ENCODE measurements at regions not wholly inside any gene's neighbourhood (a gene's known extent, or its start where the extent isn't known, plus 50 kb on each side); places are given as distances from the start of the nearest gene placed in this dataset.
"Not testable (repeated sequence)": the region's sequence is repeated elsewhere in the genome, so short reads cannot be mapped to it uniquely, and the experiment has no call there.

- DNase-seq, result no peak
- ChIA-PET CTCF (no interaction called here), POLR2A (no interaction called here)
- no peak overlapping the region for H3K27ac ChIP-seq (ENCODE audit: insufficient read depth in 1 of 2, low read depth in 1 of 2, low read length in 2 of 2, poor library complexity in 1 of 2, severe bottlenecking in 2 of 2)
- no peaks in the 10 kb centered on the region for H3K36me3 ChIP-seq (ENCODE audit: control insufficient read depth in 4 of 4, insufficient read depth in 4 of 4, low read length in 3 of 4)
- no peaks in the 10 kb centered on the region for H3K4me1 ChIP-seq (ENCODE audit: control extremely low read depth in 1 of 4, control insufficient read depth in 4 of 4, insufficient read depth in 4 of 4, low read length in 3 of 4)
- H3K27me3 ChIP-seq (replicated peaks in 2 of 5; ENCODE audit: control insufficient read depth in 4 of 5, insufficient read depth in 5 of 5, low read length in 4 of 5), result no peaks in the 10 kb centered on the region
- WGBS (ENCODE audit: insufficient coverage), result 100% methylated on average over 2 of the region's 3 CpGs
- H3K4me3 ChIP-seq (ENCODE audit: control insufficient read depth in 1 of 7, extremely low read depth in 1 of 7, insufficient read depth in 4 of 7, low read depth in 2 of 7, low read length in 6 of 7), result no peak overlapping the region
- no peaks in the 10 kb centered on the region for H3K9me3 ChIP-seq (ENCODE audit: control extremely low read depth in 1 of 5, control insufficient read depth in 4 of 5, insufficient read depth in 2 of 5, low read depth in 1 of 5, low read length in 4 of 5)
Measured at GRCh38 chr11:87803748-87804147, 371.5 kb downstream of the RAB38 start.

- 97% methylated on average over 3 of the region's 7 CpGs for WGBS (ENCODE audit: insufficient coverage)
- POLR2A ChIA-PET, result not testable (repeated sequence)
Measured at GRCh38 chr11:87784862-87785261, 390.4 kb downstream of the RAB38 start.

DNA sequence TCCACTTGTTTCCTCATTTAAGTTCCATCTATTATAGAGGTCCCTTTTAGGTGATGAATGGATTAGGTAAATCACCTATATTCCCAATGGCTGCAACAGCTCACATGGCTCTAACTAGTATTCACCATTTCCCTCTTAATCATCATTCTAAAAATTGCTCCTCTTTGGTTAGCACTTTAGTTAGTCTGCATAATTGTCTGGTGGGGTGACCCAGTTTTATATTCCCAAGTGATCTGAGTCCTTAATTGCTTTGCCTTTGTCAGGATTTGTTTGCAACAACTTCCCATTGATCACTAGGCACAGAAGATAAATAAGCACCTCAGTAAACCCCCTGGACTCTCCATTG is 395.2 kb downstream of the RAB38 start:
- no peaks in the 10 kb centered on the region for H3K36me3 ChIP-seq (ENCODE audit: control insufficient read depth in 4 of 4, insufficient read depth in 4 of 4, low read length in 3 of 4)
- no peak overlapping the region for H3K27ac ChIP-seq (ENCODE audit: insufficient read depth in 1 of 2, low read depth in 1 of 2, low read length in 2 of 2, poor library complexity in 1 of 2, severe bottlenecking in 2 of 2)
- ChIA-PET CTCF (interaction anchor here (0.5 kb wide), 1 partner anchor 1020 kb away, joined by 3 read pairs; no protein-coding TSS in a partner anchor), POLR2A (no interaction called here)
- H3K4me1 ChIP-seq (ENCODE audit: control extremely low read depth in 1 of 4, control insufficient read depth in 4 of 4, insufficient read depth in 4 of 4, low read length in 3 of 4), result no peaks in the 10 kb centered on the region
- no peaks in the 10 kb centered on the region for H3K9me3 ChIP-seq (ENCODE audit: control extremely low read depth in 1 of 5, control insufficient read depth in 4 of 5, insufficient read depth in 2 of 5, low read depth in 1 of 5, low read length in 4 of 5)
- no peak overlapping the region for H3K4me3 ChIP-seq (ENCODE audit: control insufficient read depth in 1 of 7, extremely low read depth in 1 of 7, insufficient read depth in 4 of 7, low read depth in 2 of 7, low read length in 6 of 7)
- no peaks in the 10 kb centered on the region for H3K27me3 ChIP-seq (replicated peaks in 2 of 5; ENCODE audit: control insufficient read depth in 4 of 5, insufficient read depth in 5 of 5, low read length in 4 of 5)
- DNase-seq, result no peak

More at GRCh38 chr11:87784862-87785261, 390.4 kb downstream of the RAB38 start:
- DNase-seq; H3K4me1 ChIP-seq (ENCODE audit: control extremely low read depth in 1 of 4, control insufficient read depth in 4 of 4, insufficient read depth in 4 of 4, low read length in 3 of 4); H3K4me3 ChIP-seq (ENCODE audit: control insufficient read depth in 1 of 7, extremely low read depth in 1 of 7, insufficient read depth in 4 of 7, low read depth in 2 of 7, low read length in 6 of 7); H3K27me3 ChIP-seq (replicated peaks in 2 of 5; ENCODE audit: control insufficient read depth in 4 of 5, insufficient read depth in 5 of 5, low read length in 4 of 5); H3K36me3 ChIP-seq (ENCODE audit: control insufficient read depth in 4 of 4, insufficient read depth in 4 of 4, low read length in 3 of 4); H3K27ac ChIP-seq (ENCODE audit: insufficient read depth in 1 of 2, low read depth in 1 of 2, low read length in 2 of 2, poor library complexity in 1 of 2, severe bottlenecking in 2 of 2); H3K9me3 ChIP-seq (ENCODE audit: control extremely low read depth in 1 of 5, control insufficient read depth in 4 of 5, insufficient read depth in 2 of 5, low read depth in 1 of 5, low read length in 4 of 5); CTCF ChIA-PET: not testable (repeated sequence)

DNA sequence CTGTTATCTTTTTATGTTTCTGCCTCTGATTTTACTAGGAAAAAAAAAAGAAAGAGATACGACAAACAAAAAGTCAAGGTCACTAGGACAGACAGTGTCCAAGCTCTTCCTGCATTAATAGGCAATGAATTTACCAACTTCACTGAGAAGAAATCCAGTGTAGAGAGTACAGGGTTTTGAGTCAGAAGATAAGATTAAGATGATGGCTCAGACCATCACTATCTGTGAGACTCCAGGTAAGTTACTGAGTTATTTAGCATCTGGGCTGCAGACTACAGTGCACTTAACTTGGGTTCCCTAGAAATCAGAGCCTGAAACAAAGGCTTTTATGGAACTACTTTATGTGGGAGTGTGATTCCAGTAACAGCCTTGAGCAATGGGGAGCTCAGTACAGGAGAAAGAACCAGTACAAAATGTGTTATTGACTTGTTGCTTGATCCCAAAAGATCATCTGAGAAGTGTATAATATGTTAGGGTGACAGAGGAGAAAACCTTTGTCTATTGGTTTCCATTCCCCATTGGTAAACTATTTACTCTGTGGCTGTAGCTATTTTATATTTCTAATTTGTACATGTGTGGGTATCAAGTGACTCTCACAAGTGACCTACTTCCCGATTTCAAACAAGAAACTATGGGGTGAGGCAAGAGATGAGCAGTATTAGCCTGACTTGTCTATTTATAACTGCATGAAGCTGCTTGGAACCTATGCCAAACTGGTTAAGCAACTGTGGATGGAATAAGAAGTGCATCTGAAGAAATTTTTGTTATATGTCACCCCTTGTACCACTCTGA is 395.8 kb downstream of the RAB38 start:
- 0% methylated on average over 1 of the region's 2 CpGs for WGBS (ENCODE audit: insufficient coverage)
- Histone ChIP-seq H3K4me3 (ENCODE audit: control insufficient read depth in 1 of 7, extremely low read depth in 1 of 7, insufficient read depth in 4 of 7, low read depth in 2 of 7, low read length in 6 of 7) (no peak overlapping the region), H3K9me3 (ENCODE audit: control extremely low read depth in 1 of 5, control insufficient read depth in 4 of 5, insufficient read depth in 2 of 5, low read depth in 1 of 5, low read length in 4 of 5) (no peaks in the 10 kb centered on the region), H3K4me1 (ENCODE audit: control extremely low read depth in 1 of 4, control insufficient read depth in 4 of 4, insufficient read depth in 4 of 4, low read length in 3 of 4) (no peaks in the 10 kb centered on the region), H3K27ac (ENCODE audit: insufficient read depth in 1 of 2, low read depth in 1 of 2, low read length in 2 of 2, poor library complexity in 1 of 2, severe bottlenecking in 2 of 2) (no peak overlapping the region), H3K27me3 (replicated peaks in 2 of 5; ENCODE audit: control insufficient read depth in 4 of 5, insufficient read depth in 5 of 5, low read length in 4 of 5) (no peaks in the 10 kb centered on the region), H3K36me3 (ENCODE audit: control insufficient read depth in 4 of 4, insufficient read depth in 4 of 4, low read length in 3 of 4) (no peaks in the 10 kb centered on the region)
- ChIA-PET CTCF (interaction anchor here (0.5 kb wide), 1 partner anchor 1019 kb away, joined by 3 read pairs; no protein-coding TSS in a partner anchor), POLR2A (no interaction called here)
- no peak for DNase-seq

DNA sequence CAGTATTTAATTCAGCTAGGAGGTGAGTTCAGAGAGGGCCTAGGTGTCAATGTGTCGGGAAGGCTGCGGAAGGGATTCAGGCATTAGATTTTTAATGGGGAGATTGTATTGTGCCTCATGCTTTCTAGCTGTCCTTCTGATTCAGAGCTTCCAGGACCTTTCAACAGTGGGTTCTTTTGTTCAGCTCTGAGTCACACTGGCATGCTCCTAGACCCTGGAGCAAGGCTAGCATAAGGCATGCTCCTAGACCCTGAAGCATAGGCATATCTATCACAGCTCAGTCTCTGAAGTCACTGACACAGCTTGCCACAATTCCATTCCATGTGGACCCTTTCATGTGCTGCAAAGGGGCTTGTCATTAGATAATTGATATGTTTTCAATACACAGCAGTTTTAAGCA is 396.9 kb downstream of the RAB38 start:
- WGBS (ENCODE audit: insufficient coverage), result no CpG with 5 or more reads among the region's 2 CpGs
- no peak for DNase-seq

DNA sequence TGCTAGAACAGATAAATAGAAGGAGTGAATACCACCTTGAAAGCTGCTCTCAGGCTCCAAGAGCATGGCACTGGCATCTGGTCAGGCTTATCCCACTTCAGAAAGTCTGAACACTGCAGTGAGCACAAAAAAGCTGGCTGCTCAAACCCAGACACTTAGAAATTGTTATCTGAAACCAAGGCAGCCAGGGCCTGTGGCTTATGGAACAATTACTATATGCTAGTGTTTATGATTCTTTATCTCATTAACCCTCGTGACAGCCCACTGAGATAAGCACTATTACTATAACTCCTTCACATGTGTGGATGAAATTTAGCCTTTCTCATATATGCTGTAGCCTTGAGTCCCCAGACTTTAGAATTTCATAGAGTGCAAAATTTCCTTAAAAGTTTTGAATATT is 400.2 kb downstream of the RAB38 start:
- Histone ChIP-seq H3K4me3 (ENCODE audit: control insufficient read depth in 1 of 7, extremely low read depth in 1 of 7, insufficient read depth in 4 of 7, low read depth in 2 of 7, low read length in 6 of 7) (no peak overlapping the region), H3K36me3 (ENCODE audit: control insufficient read depth in 4 of 4, insufficient read depth in 4 of 4, low read length in 3 of 4) (no peaks in the 10 kb centered on the region), H3K9me3 (ENCODE audit: control extremely low read depth in 1 of 5, control insufficient read depth in 4 of 5, insufficient read depth in 2 of 5, low read depth in 1 of 5, low read length in 4 of 5) (no peaks in the 10 kb centered on the region), H3K4me1 (ENCODE audit: control extremely low read depth in 1 of 4, control insufficient read depth in 4 of 4, insufficient read depth in 4 of 4, low read length in 3 of 4) (no peaks in the 10 kb centered on the region), H3K27ac (ENCODE audit: insufficient read depth in 1 of 2, low read depth in 1 of 2, low read length in 2 of 2, poor library complexity in 1 of 2, severe bottlenecking in 2 of 2) (no peak overlapping the region), H3K27me3 (replicated peaks in 2 of 5; ENCODE audit: control insufficient read depth in 4 of 5, insufficient read depth in 5 of 5, low read length in 4 of 5) (no peaks in the 10 kb centered on the region)
- ChIA-PET POLR2A (no interaction called here), CTCF (no interaction called here)
- no peak for DNase-seq
- WGBS (ENCODE audit: insufficient coverage), result no CpG with 5 or more reads among the region's 1 CpG

More for the DNA sequence above, 396.9 kb downstream of the RAB38 start:
- no peak overlapping the region for H3K4me3 ChIP-seq (ENCODE audit: control insufficient read depth in 1 of 7, extremely low read depth in 1 of 7, insufficient read depth in 4 of 7, low read depth in 2 of 7, low read length in 6 of 7)
- H3K27me3 ChIP-seq (replicated peaks in 2 of 5; ENCODE audit: control insufficient read depth in 4 of 5, insufficient read depth in 5 of 5, low read length in 4 of 5), result no peaks in the 10 kb centered on the region
- no peaks in the 10 kb centered on the region for H3K9me3 ChIP-seq (ENCODE audit: control extremely low read depth in 1 of 5, control insufficient read depth in 4 of 5, insufficient read depth in 2 of 5, low read depth in 1 of 5, low read length in 4 of 5)
- no peaks in the 10 kb centered on the region for H3K36me3 ChIP-seq (ENCODE audit: control insufficient read depth in 4 of 4, insufficient read depth in 4 of 4, low read length in 3 of 4)
- H3K4me1 ChIP-seq (ENCODE audit: control extremely low read depth in 1 of 4, control insufficient read depth in 4 of 4, insufficient read depth in 4 of 4, low read length in 3 of 4), result no peaks in the 10 kb centered on the region
- CTCF ChIA-PET, result no interaction called here
- H3K27ac ChIP-seq (ENCODE audit: insufficient read depth in 1 of 2, low read depth in 1 of 2, low read length in 2 of 2, poor library complexity in 1 of 2, severe bottlenecking in 2 of 2), result no peak overlapping the region
- POLR2A ChIA-PET, result no interaction called here

DNA sequence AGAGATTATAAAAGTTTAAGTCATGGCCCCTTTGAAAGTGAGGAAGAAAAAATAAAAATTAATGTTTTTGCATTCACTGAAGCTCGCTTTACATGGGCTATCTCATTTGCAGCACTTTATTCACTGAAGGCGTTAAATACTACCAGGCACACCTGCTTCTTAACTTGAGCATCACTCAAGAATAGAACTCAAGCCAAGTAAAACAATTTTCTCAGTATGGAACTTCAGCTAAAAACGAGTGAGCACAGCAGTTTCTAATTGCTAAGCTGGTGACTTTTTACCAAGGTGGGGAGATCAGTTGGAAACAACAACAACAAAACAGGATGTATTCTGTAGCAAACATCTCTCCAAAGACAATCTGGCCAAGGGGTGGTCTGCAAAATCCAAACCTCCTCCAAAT is 405.6 kb downstream of the RAB38 start:
- Histone ChIP-seq H3K4me1 (ENCODE audit: control extremely low read depth in 1 of 4, control insufficient read depth in 4 of 4, insufficient read depth in 4 of 4, low read length in 3 of 4) (no peaks in the 10 kb centered on the region), H3K4me3 (ENCODE audit: control insufficient read depth in 1 of 7, extremely low read depth in 1 of 7, insufficient read depth in 4 of 7, low read depth in 2 of 7, low read length in 6 of 7) (no peak overlapping the region), H3K27ac (ENCODE audit: insufficient read depth in 1 of 2, low read depth in 1 of 2, low read length in 2 of 2, poor library complexity in 1 of 2, severe bottlenecking in 2 of 2) (no peak overlapping the region), H3K36me3 (ENCODE audit: control insufficient read depth in 4 of 4, insufficient read depth in 4 of 4, low read length in 3 of 4) (no peaks in the 10 kb centered on the region), H3K27me3 (replicated peaks in 2 of 5; ENCODE audit: control insufficient read depth in 4 of 5, insufficient read depth in 5 of 5, low read length in 4 of 5) (no peaks in the 10 kb centered on the region), H3K9me3 (ENCODE audit: control extremely low read depth in 1 of 5, control insufficient read depth in 4 of 5, insufficient read depth in 2 of 5, low read depth in 1 of 5, low read length in 4 of 5) (no peaks in the 10 kb centered on the region)
- POLR2A ChIA-PET, result no interaction called here
- DNase-seq, result no peak
- CTCF ChIA-PET, result no interaction called here
- no CpG with 5 or more reads among the region's 3 CpGs for WGBS (ENCODE audit: insufficient coverage)

All from common myeloid progenitor, CD34-positive (primary cell).